Suppressor macrophage treated with lipopolysaccharide for 1 hour (primary cell): ENCODE measurements at regions not wholly inside any gene's neighbourhood (a gene's known extent, or its start where the extent isn't known, plus 50 kb on each side); places are given as distances from the start of the nearest gene placed in this dataset.

Source experiments
- DNase-seq, 3 donors: peaks; one replicate each; pipeline ENCODE4 v3.0.0-alpha.2; 2020 to 2022

- DNase-seq: peak; percentile 64 to 86 (median 81)
These were observed 98.6 kb downstream of the BCL2L11 start for GRCh38 chr2:111219285-111219684.

- DNase-seq: no peak
These were observed 99.2 kb downstream of the BCL2L11 start for GRCh38 chr2:111219734-111220505.

GRCh38 chr2:111220962-111221361 lies 100.2 kb downstream of the BCL2L11 start:
- DNase-seq: no peak

- DNase-seq: peak; percentile 32 to 40 (median 35)
These were observed 101.0 kb downstream of the BCL2L11 start for GRCh38 chr2:111221701-111222100.

- DNase-seq: no peak
These were observed 101.6 kb downstream of the BCL2L11 start for GRCh38 chr2:111222204-111222866.

GRCh38 chr2:111225856-111226255 lies 105.1 kb downstream of the BCL2L11 start:
- no peak for DNase-seq

- DNase-seq: peak; percentile 68 to 91 (median 87)
These were observed 106.4 kb downstream of the BCL2L11 start for GRCh38 chr2:111226876-111227700.

GRCh38 chr2:111227716-111228141 lies 107.0 kb downstream of the BCL2L11 start:
- no peak for DNase-seq

- DNase-seq: no peak
These were observed 111.0 kb downstream of the BCL2L11 start for GRCh38 chr2:111231532-111232252.

GRCh38 chr2:111235192-111236015 lies 114.7 kb downstream of the BCL2L11 start:
- DNase-seq: peak in 1 of 3 donors; percentile 13

GRCh38 chr2:111236025-111236424 lies 115.3 kb downstream of the BCL2L11 start:
- DNase-seq: no peak

GRCh38 chr2:111238296-111238695 lies 117.6 kb downstream of the BCL2L11 start:
- peak; percentile 47 to 79 (median 59) for DNase-seq

- peak in 1 of 3 donors; percentile 32 for DNase-seq
These were observed 118.4 kb downstream of the BCL2L11 start for GRCh38 chr2:111239107-111239506.

- DNase-seq: no peak
These were observed 119.0 kb downstream of the BCL2L11 start for GRCh38 chr2:111239581-111240249.

GRCh38 chr2:111243295-111243694 lies 122.6 kb downstream of the BCL2L11 start:
- DNase-seq: no peak

GRCh38 chr2:111244864-111245263 lies 124.2 kb downstream of the BCL2L11 start:
- DNase-seq: no peak

- DNase-seq: no peak
These were observed 125.9 kb downstream of the BCL2L11 start for GRCh38 chr2:111246620-111247061.

- no peak for DNase-seq
These were observed 126.8 kb downstream of the BCL2L11 start for GRCh38 chr2:111247491-111247890.

- DNase-seq: no peak
These were observed 129.1 kb downstream of the BCL2L11 start for GRCh38 chr2:111249806-111250205.

- no peak for DNase-seq
These were observed 129.8 kb downstream of the BCL2L11 start for GRCh38 chr2:111250448-111251030.

- DNase-seq: no peak
These were observed 131.0 kb downstream of the BCL2L11 start for GRCh38 chr2:111251711-111252110.
